Osteoblast (primary cell): ENCODE measurements at regions not wholly inside any gene's neighbourhood (a gene's known extent, or its start where the extent isn't known, plus 50 kb on each side); places are given as distances from the start of the nearest gene placed in this dataset.

Experiments used
- DNase-seq: peaks from one replicate; pipeline ENCODE4 v3.0.0; 2011; ENCODE audit warnings: low spot score, mixed read lengths; ENCODE audit not compliant: insufficient read length; ENCODE audit errors: missing footprints
- H2AFZ ChIP-seq: 2 replicates; pipeline ENCODE4 v1.6.0; 2011; ENCODE audit warnings: mild to moderate bottlenecking, low read length
- H3K27ac ChIP-seq: 2 replicates; pipeline ENCODE4 v1.5.1; 2011; ENCODE audit warnings: mild to moderate bottlenecking, low read depth, low read length, moderate library complexity
- H3K27me3 ChIP-seq: 2 replicates; pipeline ENCODE4 v1.6.0; 2012; ENCODE audit warnings: mild to moderate bottlenecking, control low read depth, inconsistent platforms, low read length, moderate library complexity; ENCODE audit not compliant: insufficient read depth
- H3K36me3 ChIP-seq: 2 replicates; pipeline ENCODE4 v1.5.1; 2011; ENCODE audit warnings: mild to moderate bottlenecking, low read length, control low read depth, moderate library complexity; ENCODE audit not compliant: insufficient read depth
- H3K4me1 ChIP-seq: 2 replicates; pipeline ENCODE4 v1.5.1; 2011; ENCODE audit warnings: mild to moderate bottlenecking, low read length, control low read depth, moderate library complexity; ENCODE audit not compliant: insufficient read depth
- H3K4me2 ChIP-seq: 2 replicates; pipeline ENCODE4 v1.6.0; 2011; ENCODE audit warnings: mild to moderate bottlenecking, low read length; ENCODE audit not compliant: insufficient read depth
- H3K4me3 ChIP-seq: fragments of 200-600 bp; sonication (generic); 3 replicates; pipeline ENCODE4 v1.5.1; 2012; ENCODE audit warnings: mild to moderate bottlenecking, low read length, inconsistent platforms; ENCODE audit not compliant: insufficient read depth
- H3K79me2 ChIP-seq: 2 replicates; pipeline ENCODE4 v1.6.0; 2012; ENCODE audit warnings: mild to moderate bottlenecking, low read length, control low read depth, inconsistent platforms; ENCODE audit not compliant: insufficient read depth
- H3K9me3 ChIP-seq: 2 replicates; pipeline ENCODE4 v1.5.1; 2011; ENCODE audit warnings: low read depth, low read length, control low read depth
- H4K20me1 ChIP-seq: 2 replicates; pipeline ENCODE4 v1.6.0; 2012; ENCODE audit warnings: mild to moderate bottlenecking, low read length, control low read depth; ENCODE audit not compliant: insufficient read depth
- TF ChIP-seq, protein P1 (sequence below): IDR thresholded peaks from 2 replicates; pipeline ENCODE4 v1.5.1; 2011; ENCODE audit warnings: mild to moderate bottlenecking, low read depth, low read length, moderate library complexity; ENCODE audit errors: extremely low read depth

DNA sequence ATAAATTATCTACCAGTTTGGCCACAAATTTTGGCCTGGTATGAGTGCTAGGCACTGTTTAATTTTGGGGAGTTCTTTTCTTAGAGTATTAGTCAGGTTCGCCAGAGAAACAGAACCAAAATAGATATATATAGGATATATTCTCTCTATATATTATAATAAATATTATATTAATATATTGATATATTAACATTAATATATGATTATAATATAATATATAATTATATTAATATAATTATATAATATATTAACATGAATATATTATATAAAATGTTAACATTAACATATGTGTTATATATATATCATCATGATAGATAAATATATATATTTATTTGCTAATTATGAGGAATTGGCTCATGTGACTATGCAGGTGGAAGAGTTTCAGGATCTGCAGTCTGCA, 137.8 kb upstream of the CHRNA7 start:
- H4K20me1 ChIP-seq: no peaks in the 10 kb centered on the region
- peaks cover 4% of the 10 kb centered on the region for H3K9me3 ChIP-seq
- H3K4me1 ChIP-seq: no peaks in the 10 kb centered on the region
- H2AFZ ChIP-seq: no peak overlapping the region
- no peak overlapping the region for H3K4me3 ChIP-seq
- no peak for DNase-seq
- H3K36me3 ChIP-seq: no peaks in the 10 kb centered on the region
- H3K79me2 ChIP-seq: no peaks in the 10 kb centered on the region
- H3K4me2 ChIP-seq: no peak overlapping the region
- no peak overlapping the region for H3K27ac ChIP-seq
- TF ChIP-seq, protein P1, sequence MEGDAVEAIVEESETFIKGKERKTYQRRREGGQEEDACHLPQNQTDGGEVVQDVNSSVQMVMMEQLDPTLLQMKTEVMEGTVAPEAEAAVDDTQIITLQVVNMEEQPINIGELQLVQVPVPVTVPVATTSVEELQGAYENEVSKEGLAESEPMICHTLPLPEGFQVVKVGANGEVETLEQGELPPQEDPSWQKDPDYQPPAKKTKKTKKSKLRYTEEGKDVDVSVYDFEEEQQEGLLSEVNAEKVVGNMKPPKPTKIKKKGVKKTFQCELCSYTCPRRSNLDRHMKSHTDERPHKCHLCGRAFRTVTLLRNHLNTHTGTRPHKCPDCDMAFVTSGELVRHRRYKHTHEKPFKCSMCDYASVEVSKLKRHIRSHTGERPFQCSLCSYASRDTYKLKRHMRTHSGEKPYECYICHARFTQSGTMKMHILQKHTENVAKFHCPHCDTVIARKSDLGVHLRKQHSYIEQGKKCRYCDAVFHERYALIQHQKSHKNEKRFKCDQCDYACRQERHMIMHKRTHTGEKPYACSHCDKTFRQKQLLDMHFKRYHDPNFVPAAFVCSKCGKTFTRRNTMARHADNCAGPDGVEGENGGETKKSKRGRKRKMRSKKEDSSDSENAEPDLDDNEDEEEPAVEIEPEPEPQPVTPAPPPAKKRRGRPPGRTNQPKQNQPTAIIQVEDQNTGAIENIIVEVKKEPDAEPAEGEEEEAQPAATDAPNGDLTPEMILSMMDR: no peak
- no peaks in the 10 kb centered on the region for H3K27me3 ChIP-seq

DNA sequence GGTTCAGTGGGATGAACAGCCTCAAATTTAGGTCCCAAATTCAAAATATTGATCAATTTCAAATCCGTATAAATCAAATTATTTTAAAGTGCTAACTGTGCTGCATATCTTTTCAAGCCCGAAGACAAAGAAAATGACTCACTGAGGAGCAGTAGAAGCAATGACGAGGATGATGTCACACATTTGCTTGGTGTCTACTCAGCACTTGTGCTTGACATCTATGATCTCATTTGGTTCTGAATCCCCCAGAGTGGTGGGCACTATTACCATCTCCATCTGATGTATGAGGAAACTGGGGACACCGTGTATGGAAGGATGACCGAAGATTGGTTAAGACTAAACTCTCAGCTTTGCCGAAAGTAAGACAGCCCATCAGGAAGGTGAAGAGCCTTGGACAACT, 136.5 kb upstream of the CHRNA7 start:
- TF ChIP-seq, protein P1: no peak
- no peaks in the 10 kb centered on the region for H3K79me2 ChIP-seq
- no peak overlapping the region for H3K4me3 ChIP-seq
- H3K36me3 ChIP-seq: no peaks in the 10 kb centered on the region
- H3K27ac ChIP-seq: no peak overlapping the region
- H3K9me3 ChIP-seq: peaks cover 7% of the 10 kb centered on the region
- no peaks in the 10 kb centered on the region for H3K27me3 ChIP-seq
- H3K4me2 ChIP-seq: no peak overlapping the region
- DNase-seq: no peak
- H4K20me1 ChIP-seq: no peaks in the 10 kb centered on the region
- no peaks in the 10 kb centered on the region for H3K4me1 ChIP-seq
- H2AFZ ChIP-seq: no peak overlapping the region

GRCh38 chr15:31897746-31898145, 132.6 kb upstream of the CHRNA7 start:
- no peak overlapping the region for H3K4me3 ChIP-seq
- H3K9me3 ChIP-seq: peaks cover 7% of the 10 kb centered on the region
- TF ChIP-seq, protein P1: no peak
- no peak for DNase-seq
- H3K27ac ChIP-seq: no peak overlapping the region
- no peaks in the 10 kb centered on the region for H3K36me3 ChIP-seq
- no peak overlapping the region for H3K4me2 ChIP-seq
- no peak overlapping the region for H2AFZ ChIP-seq
- no peaks in the 10 kb centered on the region for H3K79me2 ChIP-seq
- H3K4me1 ChIP-seq: no peaks in the 10 kb centered on the region
- H3K27me3 ChIP-seq: no peaks in the 10 kb centered on the region
- no peaks in the 10 kb centered on the region for H4K20me1 ChIP-seq

DNA sequence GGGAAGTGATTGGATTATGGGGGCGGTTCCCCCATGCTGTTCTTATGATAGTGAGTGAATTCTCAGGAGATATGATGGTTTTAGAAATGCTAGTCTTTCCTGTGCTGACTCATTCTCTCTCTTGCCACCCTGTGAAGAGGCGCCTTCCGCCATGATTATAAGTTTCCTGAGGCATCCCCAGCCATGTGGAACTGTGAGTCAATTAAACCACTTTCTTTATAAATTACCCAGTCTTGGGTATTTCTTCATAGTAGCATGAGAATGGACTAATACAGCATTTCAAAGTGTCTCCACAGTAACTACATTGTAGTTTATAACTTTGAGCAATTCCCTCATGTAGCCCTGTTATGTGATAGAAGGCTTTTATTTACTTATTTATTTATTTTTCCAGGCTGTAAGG, 128.8 kb upstream of the CHRNA7 start:
- no peak for DNase-seq

More for the DNA sequence above, 128.8 kb upstream of the CHRNA7 start:
- H3K4me2 ChIP-seq: no peak overlapping the region
- H3K36me3 ChIP-seq: no peaks in the 10 kb centered on the region
- no peak overlapping the region for H2AFZ ChIP-seq
- H4K20me1 ChIP-seq: no peaks in the 10 kb centered on the region
- H3K27me3 ChIP-seq: no peaks in the 10 kb centered on the region
- no peak overlapping the region for H3K27ac ChIP-seq
- peaks cover 7% of the 10 kb centered on the region for H3K9me3 ChIP-seq
- H3K79me2 ChIP-seq: no peaks in the 10 kb centered on the region
- H3K4me1 ChIP-seq: no peaks in the 10 kb centered on the region
- TF ChIP-seq, protein P1: no peak
- no peak overlapping the region for H3K4me3 ChIP-seq
